H1 (cell line): ENCODE measurements at regions not wholly inside any gene's neighbourhood (a gene's known extent, or its start where the extent isn't known, plus 50 kb on each side); places are given as distances from the start of the nearest gene placed in this dataset.

Source experiments
- CTCF ChIA-PET: fragments of 300-600 bp; sonication (Branson Sonifier 250); formaldehyde crosslinking; loops from one replicate; lab custom pipeline; 2021; ENCODE audit not compliant: partially characterized antibody; lab: Charles Lee
- POLR2A ChIA-PET: fragments of 300-600 bp; sonication (Branson Sonifier 250); formaldehyde crosslinking; loops from one replicate; lab custom pipeline; 2021; ENCODE audit warnings: inconsistent platforms; ENCODE audit not compliant: partially characterized antibody; lab: Charles Lee
- DNase-seq, 2 experiments: peaks; one replicate each; pipeline versions ENCODE4 v3.0.0 to v3.0.0-alpha.2; 2010 to 2022; ENCODE audit warnings: low spot score in 2 of 2, low read depth in 1 of 2, mixed read lengths in 1 of 2
- FAIRE-seq: peaks from 2 replicates; lab custom pipeline; 2011; peaks lifted over from hg19 to GRCh38; lab: Jason Lieb, UNC
- H2AFZ ChIP-seq: 2 replicates; pipeline ENCODE4 v1.8.1; 2012; ENCODE audit warnings: low read length, inconsistent platforms
- H2AK5ac ChIP-seq: 2 replicates; pipeline ENCODE4 v1.6.1; 2013; ENCODE audit warnings: low read depth, low read length
- H2BK120ac ChIP-seq: replicated peaks from 2 replicates; pipeline ENCODE3; 2013; ENCODE audit warnings: low read depth, low read length, inconsistent platforms
- H2BK12ac ChIP-seq: 2 replicates; pipeline ENCODE4 v1.6.1; 2013; ENCODE audit warnings: low read depth, low read length
- H2BK15ac ChIP-seq: 2 replicates; pipeline ENCODE4 v1.6.1; 2013; ENCODE audit warnings: low read length
- H2BK20ac ChIP-seq: 2 replicates; pipeline ENCODE4 v1.6.1; 2013; ENCODE audit warnings: low read length
- H2BK5ac ChIP-seq: 2 replicates; pipeline ENCODE4 v1.6.1; 2013; ENCODE audit warnings: low read depth, low read length
- H3K14ac ChIP-seq: 2 replicates; pipeline ENCODE4 v1.6.1; 2013; ENCODE audit warnings: inconsistent platforms; ENCODE audit not compliant: insufficient read length
- H3K18ac ChIP-seq: 2 replicates; pipeline ENCODE4 v1.6.1; 2013; ENCODE audit warnings: low read length; ENCODE audit errors: extremely low read depth
- H3K23ac ChIP-seq: 2 replicates; pipeline ENCODE4 v1.6.1; 2013; ENCODE audit warnings: inconsistent platforms; ENCODE audit not compliant: insufficient read length
- H3K23me2 ChIP-seq: 2 replicates; pipeline ENCODE4 v1.6.1; 2013; ENCODE audit warnings: low read depth, low read length
- H3K27ac ChIP-seq: 2 replicates; pipeline ENCODE4 v1.6.1; 2011; ENCODE audit warnings: low read depth, low read length, inconsistent platforms
- H3K27me3 ChIP-seq, 4 experiments: replicated peaks in 1 of 4; 1 replicate in 1 of 4; 2 replicates in 3 of 4; pipeline versions ENCODE4 v1.6.1 to v1.8.1; 2011 to 2013; ENCODE audit warnings: low read length in 3 of 4, mild to moderate bottlenecking in 3 of 4, inconsistent platforms in 2 of 4, mixed read lengths in 2 of 4, moderate library complexity in 1 of 4; ENCODE audit not compliant: control insufficient read depth in 3 of 4, insufficient read depth in 3 of 4; ENCODE audit errors: extremely low read depth in 1 of 4
- H3K36me3 ChIP-seq, 4 experiments: 2 replicates each; pipeline versions ENCODE4 v1.6.1 to v1.8.1; 2011 to 2013; ENCODE audit warnings: mild to moderate bottlenecking in 4 of 4, low read length in 3 of 4, moderate library complexity in 2 of 4, control low read depth in 1 of 4, inconsistent platforms in 1 of 4; ENCODE audit not compliant: insufficient read depth in 4 of 4, control insufficient read depth in 2 of 4
- H3K4ac ChIP-seq: replicated peaks from 2 replicates; pipeline ENCODE3; 2013; ENCODE audit warnings: low read length, low read depth, mixed read lengths, inconsistent platforms; ENCODE audit not compliant: insufficient read length
- H3K4me1 ChIP-seq, 4 experiments: replicated peaks in 1 of 4; 1 replicate in 1 of 4; 2 replicates in 3 of 4; pipeline versions ENCODE4 v1.6.1 to v1.8.1; 2011 to 2013; ENCODE audit warnings: low read length in 3 of 4, inconsistent platforms in 2 of 4, mixed read lengths in 1 of 4; ENCODE audit not compliant: insufficient read depth in 4 of 4, control insufficient read depth in 3 of 4
- H3K4me2 ChIP-seq, 2 experiments: 2 replicates each; pipeline versions ENCODE4 v1.6.1 to v1.8.1; 2011 to 2013; ENCODE audit warnings: low read depth in 2 of 2, low read length in 2 of 2, control low read depth in 1 of 2, inconsistent platforms in 1 of 2, mild to moderate bottlenecking in 1 of 2; ENCODE audit not compliant: insufficient read depth in 1 of 2
- H3K4me3 ChIP-seq, 4 experiments: fragments of 200-600, 300-600 bp in 1 of 4; sonication (generic), shearing (Covaris generic), sonication (Bioruptor Twin) in 1 of 4; 2 replicates each; pipeline versions ENCODE4 v1.5.1 to v1.8.1; 2011 to 2016; ENCODE audit warnings: low read length in 4 of 4, low read depth in 3 of 4, control low read depth in 2 of 4, inconsistent platforms in 2 of 4, mild to moderate bottlenecking in 2 of 4, mixed read lengths in 1 of 4, moderate library complexity in 1 of 4; ENCODE audit not compliant: insufficient read depth in 2 of 4; ENCODE audit errors: extremely low read depth in 1 of 4
- H3K56ac ChIP-seq: replicated peaks from 2 replicates; pipeline ENCODE3; 2013; ENCODE audit warnings: low read depth, mild to moderate bottlenecking, mixed read lengths, low read length, inconsistent platforms; ENCODE audit not compliant: insufficient read length
- H3K79me1 ChIP-seq: 2 replicates; pipeline ENCODE4 v1.6.1; 2013; ENCODE audit warnings: low read depth, low read length, control low read depth
- H3K79me2 ChIP-seq, 2 experiments: 2 replicates each; pipeline versions ENCODE4 v1.6.1 to v1.8.1; 2012 to 2013; ENCODE audit warnings: low read length in 2 of 2, mild to moderate bottlenecking in 2 of 2, inconsistent platforms in 1 of 2; ENCODE audit not compliant: insufficient read depth in 2 of 2, control insufficient read depth in 1 of 2
- H3K9ac ChIP-seq, 4 experiments: replicated peaks in 1 of 4; 1 replicate in 1 of 4; 2 replicates in 3 of 4; pipeline versions ENCODE4 v1.6.1 to v1.8.1; 2011 to 2013; ENCODE audit warnings: low read depth in 3 of 4, low read length in 3 of 4, control low read depth in 2 of 4, mild to moderate bottlenecking in 2 of 4, moderate library complexity in 2 of 4, inconsistent platforms in 1 of 4; ENCODE audit errors: extremely low read depth in 1 of 4
- H3K9me3 ChIP-seq, 2 experiments: 2 replicates each; pipeline versions ENCODE4 v1.6.1 to v1.8.1; 2012 to 2013; ENCODE audit warnings: mild to moderate bottlenecking in 2 of 2, moderate library complexity in 2 of 2, control low read depth in 1 of 2, inconsistent platforms in 1 of 2, low read depth in 1 of 2, low read length in 1 of 2, mixed read lengths in 1 of 2; ENCODE audit not compliant: insufficient read depth in 2 of 2
- H4K20me1 ChIP-seq, 2 experiments: replicated peaks in 1 of 2; 2 replicates each; pipeline versions ENCODE3 to v1.8.1; 2011 to 2013; ENCODE audit warnings: inconsistent platforms in 2 of 2, low read length in 2 of 2, mild to moderate bottlenecking in 1 of 2; ENCODE audit not compliant: insufficient read depth in 2 of 2, control insufficient read depth in 1 of 2
- H4K5ac ChIP-seq: 2 replicates; pipeline ENCODE4 v1.6.1; 2013; ENCODE audit warnings: low read length, low read depth, mixed read lengths, inconsistent platforms; ENCODE audit not compliant: insufficient read length
- H4K8ac ChIP-seq: 2 replicates; pipeline ENCODE4 v1.8.0; 2013; ENCODE audit warnings: mild to moderate bottlenecking, moderate library complexity, low read length, inconsistent platforms; ENCODE audit not compliant: insufficient read depth; ENCODE audit errors: extremely low read depth
- H4K91ac ChIP-seq: replicated peaks from 2 replicates; pipeline ENCODE3; 2013; ENCODE audit warnings: low read length, mixed read lengths, inconsistent platforms; ENCODE audit not compliant: insufficient read length
- BRCA1 ChIP-seq: IDR thresholded peaks from 2 replicates; pipeline ENCODE4 v1.6.1; 2012; ENCODE audit warnings: low read depth, low read length, improper control_type of control experiment
- CEBPB ChIP-seq: IDR thresholded peaks from 2 replicates; pipeline ENCODE4 v1.6.1; 2012; ENCODE audit warnings: low read depth, low read length
- CHD1 ChIP-seq: IDR thresholded peaks from 2 replicates; pipeline ENCODE4 v1.6.1; 2012; ENCODE audit warnings: low read depth, low read length, improper control_type of control experiment
- EGR1 ChIP-seq: IDR thresholded peaks from 2 replicates; pipeline ENCODE4 v1.6.1; 2011; ENCODE audit warnings: low read depth, low read length, borderline replicate concordance
- EP300 ChIP-seq, 2 experiments: IDR thresholded peaks; 1 replicate in 1 of 2; 2 replicates in 1 of 2; pipeline ENCODE4 v1.6.1; 2011 to 2012; ENCODE audit warnings: low read depth in 2 of 2, low read length in 2 of 2, mild to moderate bottlenecking in 2 of 2, borderline replicate concordance in 1 of 2, inconsistent platforms in 1 of 2, moderate library complexity in 1 of 2
- JUN ChIP-seq: IDR thresholded peaks from 2 replicates; pipeline ENCODE4 v1.6.1; 2011; ENCODE audit warnings: low read depth, mild to moderate bottlenecking, improper control_type of control experiment, low read length
- JUND ChIP-seq: IDR thresholded peaks from 2 replicates; pipeline ENCODE4 v1.6.1; 2011; ENCODE audit warnings: mild to moderate bottlenecking, improper control_type of control experiment, low read length
- POU5F1 ChIP-seq: IDR thresholded peaks from 2 replicates; pipeline ENCODE4 v1.6.1; 2011; ENCODE audit warnings: low read depth, mild to moderate bottlenecking, low read length, moderate library complexity
- RFX5 ChIP-seq: IDR thresholded peaks from 2 replicates; pipeline ENCODE4 v1.6.1; 2011; ENCODE audit warnings: low read depth, low read length, improper control_type of control experiment, borderline replicate concordance
- RNF2 ChIP-seq: fragments of 200-900, 300-1000 bp; sonication (generic); IDR thresholded peaks from 2 replicates; pipeline ENCODE4 v1.7.1; 2016; ENCODE audit warnings: borderline replicate concordance, low read depth, mild to moderate bottlenecking, antibody characterized with exemption, low read length; ENCODE audit not compliant: poor library complexity, severe bottlenecking; ENCODE audit errors: missing control alignments
- RXRA ChIP-seq: IDR thresholded peaks from 2 replicates; pipeline ENCODE4 v1.6.1; 2011; ENCODE audit warnings: low read depth, mild to moderate bottlenecking, low read length, moderate library complexity; ENCODE audit not compliant: insufficient read depth
- SP2 ChIP-seq: IDR thresholded peaks from 2 replicates; pipeline ENCODE4 v1.6.1; 2012; ENCODE audit warnings: mild to moderate bottlenecking, low read length, inconsistent platforms
- TAF1 ChIP-seq: IDR thresholded peaks from 2 replicates; pipeline ENCODE4 v1.6.1; 2011; ENCODE audit warnings: mild to moderate bottlenecking, low read depth, low read length
- TAF7 ChIP-seq: optimal IDR thresholded peaks from 2 replicates; pipeline ENCODE3; 2011; ENCODE audit warnings: low read depth, mild to moderate bottlenecking, inconsistent platforms, low read length, moderate library complexity, borderline replicate concordance
- WGBS, 2 experiments: shearing (Covaris generic) in 1 of 2; methylation state at CpG; one replicate each; pipeline versions ENCODE4 v1.1.6 to v1.1.7; 2013 to 2015; ENCODE audit warnings: low lambda C conversion rate in 2 of 2, mixed read lengths in 2 of 2, inconsistent platforms in 1 of 2, low coverage in 1 of 2, missing lambda C conversion rate in 1 of 2; ENCODE audit not compliant: insufficient replicate concordance in 2 of 2, insufficient coverage in 1 of 2, insufficient read length in 1 of 2; ENCODE audit errors: extremely low coverage in 1 of 2, missing lambda C conversion rate in 1 of 2; 5-methylcytosine and 5-hydroxymethylcytosine counted together

GRCh38 chr10:4472190-4472904, 353.7 kb upstream of the AKR1E2 start:
- Histone ChIP-seq H2AK5ac (no peak overlapping the region), H3K4me1 (peaks cover 0 to 4% (median 0%) of the 10 kb centered on the region in 4 experiments; a peak in 1 of 7 replicates), H3K9me3 (no peaks in the 10 kb centered on the region), H4K20me1 (no peaks in the 10 kb centered on the region), H3K27me3 (no peaks in the 10 kb centered on the region), H2BK15ac (no peak overlapping the region), H2BK5ac (no peak overlapping the region), H2BK12ac (no peak overlapping the region), H3K18ac (no peak overlapping the region), H3K4me2 (no peak overlapping the region), H2AFZ (no peak overlapping the region), H3K23me2 (no peaks in the 10 kb centered on the region), H3K4ac (no peak overlapping the region), H3K4me3 (no peak overlapping the region), H2BK120ac (no peak overlapping the region), H4K5ac (no peak overlapping the region), H3K14ac (no peak overlapping the region), H3K27ac (no peak overlapping the region), H3K36me3 (no peaks in the 10 kb centered on the region), H3K79me1 (no peaks in the 10 kb centered on the region), H3K9ac (no peak overlapping the region), H3K56ac (no peak overlapping the region), H3K79me2 (no peaks in the 10 kb centered on the region), H2BK20ac (no peak overlapping the region), H4K8ac (no peak overlapping the region), H4K91ac (no peak overlapping the region), H3K23ac (no peak overlapping the region)
- ChIA-PET POLR2A (no interaction called here), CTCF (no interaction called here)
- DNase-seq (no peak), FAIRE-seq (no peak)
- 94% methylated on average over 6 of the region's 7 CpGs; no CpG with 5 or more reads in 1 of the 2 experiments for WGBS, 2 experiments
- TF ChIP-seq BRCA1 (no peak), EP300 (IDR thresholded peaks at IDR 0.05; ENCODE audit: borderline replicate concordance in 1 of 2, low read depth in 2 of 2, low read length in 2 of 2) (no peak), TAF7 (no peak), RNF2 (no peak), RXRA (no peak), SP2 (no peak), CEBPB (no peak), JUND (no peak), CHD1 (no peak), POU5F1 (no peak), TAF1 (no peak), EGR1 (no peak), RFX5 (no peak), JUN (no peak)
